Right atrium auricular region (tissue), 2 donors: ENCODE measurements at regions not wholly inside any gene's neighbourhood (a gene's known extent, or its start where the extent isn't known, plus 50 kb on each side); places are given as distances from the start of the nearest gene placed in this dataset.

Experiments used
- DNase-seq: peaks from one replicate; pipeline ENCODE4 v3.0.0-alpha.2; 2019; ENCODE audit warnings: low spot score
- H3K27ac ChIP-seq, 2 donors: fragments of 200-600 bp; sonication (generic); 1 replicate in 1 of 2; 2 replicates in 1 of 2; pipeline ENCODE4 v1.5.1; 2016 to 2019
- H3K27me3 ChIP-seq, 2 donors: fragments of 200-600 bp; sonication (generic); one replicate each; pipeline versions ENCODE4 v1.5.1 to v1.6.0; 2017 to 2019
- H3K36me3 ChIP-seq: fragments of 200-600 bp; sonication (generic); one replicate; pipeline ENCODE4 v1.5.1; 2016
- H3K4me1 ChIP-seq, 2 donors: fragments of 200-600 bp; sonication (generic); one replicate each; pipeline versions ENCODE4 v1.5.1 to v1.6.0; 2017 to 2019
- H3K4me3 ChIP-seq, 2 donors: fragments of 200-600 bp; sonication (generic); 1 replicate in 1 of 2; 2 replicates in 1 of 2; pipeline ENCODE4 v1.5.1; 2017 to 2019; ENCODE audit warnings: mild to moderate bottlenecking in 1 of 2, moderate library complexity in 1 of 2
- H3K9me3 ChIP-seq, 2 donors: fragments of 200-600 bp; sonication (generic); one replicate each; pipeline ENCODE4 v1.5.1; 2019
- TF ChIP-seq, protein P1 (sequence below), 2 donors: fragments of 200-600 bp; sonication (generic); IDR thresholded peaks; one replicate each; pipeline ENCODE4 v1.5.1; 2019; ENCODE audit warnings: antibody characterized with exemption in 2 of 2

DNA sequence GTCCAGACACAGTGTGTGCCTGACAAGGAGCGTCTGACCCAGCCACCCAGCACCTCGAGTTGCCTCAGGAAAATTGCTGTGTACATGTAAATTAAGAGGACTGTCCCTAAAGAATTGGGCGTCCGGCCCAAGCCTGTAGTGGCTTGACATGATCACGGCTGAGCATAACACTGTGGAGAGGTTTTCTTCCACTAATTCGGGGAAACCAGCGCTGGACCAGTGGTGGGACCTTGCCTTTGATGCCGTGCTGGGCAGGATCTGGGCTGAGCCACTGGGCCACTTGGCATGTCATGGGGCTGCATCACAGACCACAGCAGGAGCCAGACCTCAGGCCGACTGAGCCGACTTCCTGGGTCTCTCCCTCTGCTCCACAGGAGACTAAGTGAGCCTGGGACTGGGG is 282.5 kb downstream of the GLRX3 start:
- Histone ChIP-seq H3K4me3 (no peak overlapping the region), H3K27me3 (no peaks in the 10 kb centered on the region), H3K9me3 (no peaks in the 10 kb centered on the region), H3K4me1 (no peaks in the 10 kb centered on the region), H3K27ac (no peak overlapping the region), H3K36me3 (no peaks in the 10 kb centered on the region)
- no peak for DNase-seq
- TF ChIP-seq, protein P1, sequence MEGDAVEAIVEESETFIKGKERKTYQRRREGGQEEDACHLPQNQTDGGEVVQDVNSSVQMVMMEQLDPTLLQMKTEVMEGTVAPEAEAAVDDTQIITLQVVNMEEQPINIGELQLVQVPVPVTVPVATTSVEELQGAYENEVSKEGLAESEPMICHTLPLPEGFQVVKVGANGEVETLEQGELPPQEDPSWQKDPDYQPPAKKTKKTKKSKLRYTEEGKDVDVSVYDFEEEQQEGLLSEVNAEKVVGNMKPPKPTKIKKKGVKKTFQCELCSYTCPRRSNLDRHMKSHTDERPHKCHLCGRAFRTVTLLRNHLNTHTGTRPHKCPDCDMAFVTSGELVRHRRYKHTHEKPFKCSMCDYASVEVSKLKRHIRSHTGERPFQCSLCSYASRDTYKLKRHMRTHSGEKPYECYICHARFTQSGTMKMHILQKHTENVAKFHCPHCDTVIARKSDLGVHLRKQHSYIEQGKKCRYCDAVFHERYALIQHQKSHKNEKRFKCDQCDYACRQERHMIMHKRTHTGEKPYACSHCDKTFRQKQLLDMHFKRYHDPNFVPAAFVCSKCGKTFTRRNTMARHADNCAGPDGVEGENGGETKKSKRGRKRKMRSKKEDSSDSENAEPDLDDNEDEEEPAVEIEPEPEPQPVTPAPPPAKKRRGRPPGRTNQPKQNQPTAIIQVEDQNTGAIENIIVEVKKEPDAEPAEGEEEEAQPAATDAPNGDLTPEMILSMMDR (IDR thresholded peaks at IDR 0.05): no peak

DNA sequence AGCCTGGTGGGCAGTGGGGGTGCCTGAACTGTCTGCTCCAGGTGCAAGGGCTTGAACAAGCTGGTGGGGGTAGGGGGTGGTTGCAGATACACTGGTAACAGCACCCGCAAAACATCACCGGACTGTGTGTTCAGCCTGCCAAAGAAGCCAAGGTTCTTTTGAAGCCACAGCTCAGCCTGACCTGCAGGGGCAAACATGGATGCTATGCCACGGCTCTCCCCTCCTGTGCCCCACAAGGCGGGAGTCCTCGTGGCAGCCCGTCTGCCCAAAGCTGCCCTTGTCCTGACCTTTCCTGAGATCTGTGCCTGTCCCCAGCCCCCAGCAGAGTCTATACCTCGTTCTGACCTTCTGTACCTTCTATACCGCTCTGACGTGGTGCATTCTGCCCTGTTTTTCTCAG is 285.7 kb downstream of the GLRX3 start:
- no peaks in the 10 kb centered on the region for H3K27me3 ChIP-seq
- TF ChIP-seq, protein P1 (IDR thresholded peaks at IDR 0.05): no peak
- H3K4me3 ChIP-seq: no peak overlapping the region
- H3K36me3 ChIP-seq: no peaks in the 10 kb centered on the region
- no peak for DNase-seq
- H3K4me1 ChIP-seq: no peaks in the 10 kb centered on the region
- no peak overlapping the region for H3K27ac ChIP-seq
- H3K9me3 ChIP-seq: no peaks in the 10 kb centered on the region

DNA sequence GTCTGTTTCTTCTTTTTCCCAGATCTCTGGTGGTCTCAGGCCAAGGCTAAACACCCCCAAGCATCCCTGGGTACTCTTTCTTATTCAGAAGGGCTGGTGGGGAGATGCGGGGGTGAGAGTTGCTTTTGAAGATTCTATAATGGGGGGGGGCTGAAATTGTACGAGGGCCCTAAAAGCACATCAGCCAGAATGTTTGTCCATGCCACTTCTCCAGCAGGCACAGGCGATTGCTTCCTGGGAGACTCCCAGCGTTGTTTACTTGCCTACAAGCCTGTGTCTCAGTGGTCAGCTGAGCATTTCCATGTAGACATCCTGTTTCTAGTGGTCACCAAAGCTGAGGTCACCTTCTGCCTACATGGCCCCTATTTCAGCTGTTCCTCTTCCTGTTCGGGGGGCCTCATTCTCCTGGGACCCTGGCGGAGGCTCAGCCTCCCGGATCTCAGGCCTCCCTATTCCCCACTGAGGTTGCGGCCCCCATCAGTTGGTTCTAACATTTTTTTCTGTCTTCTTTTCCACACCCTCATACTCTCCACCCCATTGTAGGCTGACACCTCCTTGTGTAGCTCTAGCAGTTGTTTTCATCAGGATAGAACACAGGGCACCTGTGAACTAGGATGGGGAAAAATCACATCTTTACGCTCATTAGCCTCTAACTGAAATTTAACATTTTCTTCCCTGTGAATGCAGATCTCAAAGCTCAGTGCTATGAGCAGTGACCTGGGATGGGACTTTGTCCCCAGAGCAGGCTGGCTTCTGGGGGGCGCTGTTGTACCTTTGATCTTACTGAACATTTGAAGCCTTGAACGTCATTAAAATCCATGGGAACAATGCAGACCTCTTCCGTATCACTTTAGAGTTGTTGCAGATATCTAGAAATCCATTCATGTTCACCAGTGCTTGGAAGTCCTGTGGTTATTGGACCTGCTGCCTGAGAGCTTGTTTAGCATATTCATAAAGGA is 286.5 kb downstream of the GLRX3 start:
- Histone ChIP-seq H3K4me3 (no peak overlapping the region), H3K4me1 (no peaks in the 10 kb centered on the region), H3K27ac (no peak overlapping the region), H3K27me3 (no peaks in the 10 kb centered on the region), H3K36me3 (no peaks in the 10 kb centered on the region), H3K9me3 (no peaks in the 10 kb centered on the region)
- TF ChIP-seq, protein P1 (IDR thresholded peaks at IDR 0.05): no peak
- peak; percentile 52 for DNase-seq

DNA sequence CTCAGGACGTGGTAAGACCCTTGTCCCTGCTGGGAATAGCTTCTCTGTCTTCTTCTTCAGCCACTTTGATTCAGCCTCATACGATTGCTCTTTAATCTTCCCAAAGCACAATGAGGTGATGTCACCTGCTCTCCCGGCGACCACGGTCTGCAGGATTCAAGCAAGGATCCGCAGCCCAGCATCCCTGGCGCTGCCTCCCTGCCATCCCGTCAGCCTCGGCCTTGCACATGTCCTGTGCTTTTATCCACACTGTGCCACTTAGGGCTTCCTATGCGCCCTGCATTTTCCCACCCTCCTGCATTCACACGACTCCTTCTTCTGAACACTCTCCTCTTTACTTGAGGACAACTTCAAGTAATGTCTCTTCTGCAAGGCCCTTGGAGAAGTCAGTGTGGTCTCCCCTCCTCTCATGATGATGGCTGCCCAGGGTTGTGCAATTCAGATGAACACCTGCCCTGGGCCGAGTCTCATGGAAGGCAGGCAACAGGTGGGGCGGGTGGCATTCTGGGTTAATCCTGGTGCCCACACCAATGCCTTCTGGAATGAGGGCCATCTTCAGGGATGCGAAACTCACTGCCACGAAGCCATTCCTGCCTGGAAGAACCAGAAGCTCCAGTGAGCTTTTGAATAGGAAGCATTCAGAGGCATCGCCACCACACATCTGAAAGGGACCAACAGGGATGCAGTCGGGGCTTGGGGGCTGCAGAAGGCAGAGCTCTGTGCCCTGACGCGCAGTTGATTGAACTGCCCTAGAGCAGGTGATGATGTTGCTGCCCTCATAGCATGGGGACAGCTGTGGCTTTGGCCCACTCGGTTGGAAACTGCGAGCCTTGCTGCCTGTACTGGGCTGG is 287.5 kb downstream of the GLRX3 start:
- DNase-seq: peak; percentile 34
- no peaks in the 10 kb centered on the region for H3K36me3 ChIP-seq
- TF ChIP-seq, protein P1 (IDR thresholded peaks at IDR 0.05): no peak
- H3K4me1 ChIP-seq: no peaks in the 10 kb centered on the region
- H3K4me3 ChIP-seq: no peak overlapping the region
- no peaks in the 10 kb centered on the region for H3K9me3 ChIP-seq
- no peak overlapping the region for H3K27ac ChIP-seq
- no peaks in the 10 kb centered on the region for H3K27me3 ChIP-seq

DNA sequence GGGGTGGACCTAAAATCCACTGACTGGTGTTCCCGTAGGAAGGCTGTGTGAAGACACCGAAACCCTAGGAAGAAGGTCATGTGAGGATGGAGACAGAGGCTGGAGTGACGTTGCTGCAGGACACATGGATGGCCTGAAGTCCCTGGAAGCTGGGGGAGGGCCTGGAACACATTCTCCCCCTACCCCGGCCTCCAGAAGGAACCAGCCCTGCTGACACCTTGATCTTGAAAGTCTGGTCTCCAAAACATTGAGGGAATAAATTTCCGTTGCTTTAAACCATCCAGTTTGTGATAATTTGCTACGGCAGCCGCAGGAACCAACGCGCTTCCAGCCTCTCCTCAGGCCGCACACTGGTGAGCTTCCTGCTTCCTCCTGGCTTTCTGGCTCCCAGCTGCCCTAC is 288.2 kb downstream of the GLRX3 start:
- H3K27me3 ChIP-seq: no peaks in the 10 kb centered on the region
- H3K9me3 ChIP-seq: no peaks in the 10 kb centered on the region
- H3K36me3 ChIP-seq: no peaks in the 10 kb centered on the region
- peak; percentile 32 for DNase-seq
- H3K4me3 ChIP-seq: no peak overlapping the region
- no peak overlapping the region for H3K27ac ChIP-seq
- TF ChIP-seq, protein P1 (IDR thresholded peaks at IDR 0.05): no peak
- H3K4me1 ChIP-seq: no peaks in the 10 kb centered on the region
